ENCODE measurements at regions not wholly inside any gene's neighbourhood (a gene's known extent, or its start where the extent isn't known, plus 50 kb on each side); places are given as distances from the start of the nearest gene placed in this dataset.

GRCh38 chr3:28132941-28133340 lies 108.5 kb upstream of the CMC1 start (continued):
- TF ChIP-seq CHD7 (IDR thresholded peaks at IDR 0.05; ENCODE audit: low read depth, low read length), result no peak
- TF ChIP-seq SMC3 (conservative IDR thresholded peaks at IDR 0.05; ENCODE audit: insufficient read depth, low read depth, low read length), result no peak
- no peak for TF ChIP-seq BRCA1 (IDR thresholded peaks at IDR 0.05)
- TF ChIP-seq BRCA1 (CRISPR knock-in tag; IDR thresholded peaks at IDR 0.05), result no peak

Measured in K562 (cell line).